ENCODE measurements at regions not wholly inside any gene's neighbourhood (a gene's known extent, or its start where the extent isn't known, plus 50 kb on each side); places are given as distances from the start of the nearest gene placed in this dataset.
"Not testable (repeated sequence)": the region's sequence is repeated elsewhere in the genome, so short reads cannot be mapped to it uniquely, and the experiment has no call there.

DNA sequence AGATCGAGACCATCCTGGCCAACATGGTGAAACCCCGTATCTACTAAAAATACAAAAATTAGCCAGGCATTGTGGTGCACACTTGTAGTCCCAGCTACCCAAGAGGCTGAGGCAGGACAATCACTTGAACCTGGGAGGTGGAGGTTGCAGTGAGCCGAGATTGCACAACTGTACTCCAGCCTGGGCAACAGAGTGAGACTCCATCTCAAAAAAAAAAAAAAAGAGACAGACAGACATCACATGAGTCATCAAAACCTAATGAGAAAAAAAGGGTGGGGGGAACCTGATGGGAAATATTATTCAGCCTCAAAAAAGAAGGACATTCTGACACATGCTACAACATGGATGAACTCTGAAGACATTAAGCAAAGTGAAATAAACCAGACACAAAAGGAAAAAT is 67.4 kb downstream of the ARL6IP4 start:
- not testable (repeated sequence) for H3K9ac ChIP-seq (ENCODE audit: low read depth, low read length); H3K4me3 ChIP-seq (ENCODE audit: low read depth, low read length); H3K9me3 ChIP-seq (ENCODE audit: control insufficient read depth, insufficient read depth, low read length); H3K27ac ChIP-seq (ENCODE audit: low read depth, low read length); H3K36me3 ChIP-seq (ENCODE audit: control insufficient read depth, insufficient read depth, low read length); H3K4me1 ChIP-seq (ENCODE audit: control insufficient read depth, insufficient read depth, low read length); H3K27me3 ChIP-seq (ENCODE audit: control insufficient read depth, insufficient read depth, low read length)

DNA sequence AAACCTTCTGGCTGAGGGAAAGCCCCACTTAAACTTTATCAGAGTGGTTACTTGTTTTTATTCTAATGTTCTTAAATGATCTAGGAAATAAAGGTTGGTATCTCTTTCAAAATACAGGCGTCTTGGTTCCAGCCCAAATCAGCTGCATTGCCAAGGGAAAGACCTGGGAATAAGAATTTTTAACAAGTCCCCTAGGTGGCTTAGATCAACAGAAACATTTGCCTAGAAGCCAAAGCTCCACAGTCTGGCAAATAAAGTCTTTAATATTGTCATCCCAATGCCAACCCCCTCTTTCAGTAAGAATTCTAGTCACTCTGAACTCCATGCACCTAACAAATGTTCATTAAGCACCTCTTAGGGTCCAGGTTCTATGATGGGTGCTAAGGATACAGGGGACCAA is 66.8 kb downstream of the ARL6IP4 start:
- Histone ChIP-seq H3K36me3 (ENCODE audit: control insufficient read depth, insufficient read depth, low read length) (no peaks in the 10 kb centered on the region), H3K27me3 (ENCODE audit: control insufficient read depth, insufficient read depth, low read length) (no peaks in the 10 kb centered on the region), H3K9me3 (ENCODE audit: control insufficient read depth, insufficient read depth, low read length) (no peaks in the 10 kb centered on the region), H3K4me1 (ENCODE audit: control insufficient read depth, insufficient read depth, low read length) (no peaks in the 10 kb centered on the region), H3K4me3 (ENCODE audit: low read depth, low read length) (no peak overlapping the region), H3K27ac (ENCODE audit: low read depth, low read length) (no peak overlapping the region), H3K9ac (ENCODE audit: low read depth, low read length) (no peak overlapping the region)

DNA sequence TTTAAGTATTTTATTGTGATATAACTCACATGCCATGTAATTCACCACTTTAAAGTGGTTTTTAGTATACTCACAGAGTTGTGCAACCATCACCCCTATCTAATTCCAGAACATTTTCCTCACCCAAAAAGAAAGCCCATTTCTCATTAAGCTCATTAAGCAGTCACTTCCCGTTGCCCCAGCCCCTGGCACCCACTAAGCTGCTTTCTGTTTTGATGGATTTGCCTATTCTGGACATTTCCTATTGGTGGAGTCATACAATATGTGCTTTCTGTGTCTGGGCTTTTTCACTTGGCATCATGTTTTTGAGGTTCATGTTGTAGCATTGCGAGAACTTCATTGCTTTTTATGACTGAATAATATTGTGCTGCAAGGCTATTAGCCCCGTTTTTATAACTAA is 66.0 kb downstream of the ARL6IP4 start:
- no peak overlapping the region for H3K4me3 ChIP-seq (ENCODE audit: low read depth, low read length)
- no peaks in the 10 kb centered on the region for H3K4me1 ChIP-seq (ENCODE audit: control insufficient read depth, insufficient read depth, low read length)
- no peaks in the 10 kb centered on the region for H3K36me3 ChIP-seq (ENCODE audit: control insufficient read depth, insufficient read depth, low read length)
- H3K9ac ChIP-seq (ENCODE audit: low read depth, low read length), result no peak overlapping the region
- H3K9me3 ChIP-seq (ENCODE audit: control insufficient read depth, insufficient read depth, low read length), result no peaks in the 10 kb centered on the region
- H3K27ac ChIP-seq (ENCODE audit: low read depth, low read length), result no peak overlapping the region
- no peaks in the 10 kb centered on the region for H3K27me3 ChIP-seq (ENCODE audit: control insufficient read depth, insufficient read depth, low read length)

DNA sequence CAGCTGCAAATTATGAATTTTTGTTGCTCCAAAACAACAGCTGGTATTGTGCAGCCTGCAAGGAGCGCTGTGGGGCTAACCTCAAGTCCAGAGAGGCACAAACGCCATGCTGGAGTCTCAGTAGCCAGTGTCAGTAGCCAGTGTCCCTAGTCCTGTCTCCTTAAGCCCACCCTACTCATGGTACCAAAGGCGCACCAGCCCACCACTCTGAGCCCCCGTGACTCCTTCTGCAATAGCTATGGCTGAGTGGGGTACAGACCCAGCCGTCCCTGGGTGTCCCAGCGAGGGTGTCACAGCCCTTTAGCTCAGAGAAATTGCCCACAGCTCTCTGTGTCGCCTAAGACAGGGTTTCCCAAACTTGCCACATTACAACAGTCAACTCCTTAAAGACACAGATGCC is 65.2 kb downstream of the ARL6IP4 start:
- no peaks in the 10 kb centered on the region for H3K9me3 ChIP-seq (ENCODE audit: control insufficient read depth, insufficient read depth, low read length)
- H3K4me3 ChIP-seq (ENCODE audit: low read depth, low read length), result no peak overlapping the region
- no peak overlapping the region for H3K27ac ChIP-seq (ENCODE audit: low read depth, low read length)
- no peaks in the 10 kb centered on the region for H3K36me3 ChIP-seq (ENCODE audit: control insufficient read depth, insufficient read depth, low read length)
- H3K4me1 ChIP-seq (ENCODE audit: control insufficient read depth, insufficient read depth, low read length), result no peaks in the 10 kb centered on the region
- no peak overlapping the region for H3K9ac ChIP-seq (ENCODE audit: low read depth, low read length)
- no peaks in the 10 kb centered on the region for H3K27me3 ChIP-seq (ENCODE audit: control insufficient read depth, insufficient read depth, low read length)

DNA sequence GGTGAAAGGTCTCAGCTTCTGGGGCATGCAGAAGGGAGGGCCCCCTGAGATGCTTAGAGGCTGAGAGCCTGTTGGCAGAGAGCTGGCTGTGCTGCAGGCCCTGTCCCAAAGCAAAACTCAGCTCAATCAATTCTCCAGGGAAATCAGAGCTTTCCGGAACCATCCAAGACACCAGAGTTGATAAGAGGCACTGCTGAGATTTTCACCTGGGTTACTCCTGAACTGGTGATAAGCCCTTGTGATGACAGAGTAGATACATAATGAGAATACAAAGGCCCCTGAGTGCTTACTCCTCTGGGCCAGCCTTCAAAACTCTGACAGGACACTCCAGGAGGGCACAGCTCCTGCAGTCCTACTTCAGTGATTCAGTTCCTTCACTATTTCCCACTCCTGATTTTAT is 63.9 kb downstream of the ARL6IP4 start:
- no peak overlapping the region for H3K9ac ChIP-seq (ENCODE audit: low read depth, low read length)
- H3K36me3 ChIP-seq (ENCODE audit: control insufficient read depth, insufficient read depth, low read length), result no peaks in the 10 kb centered on the region
- no peak overlapping the region for H3K4me3 ChIP-seq (ENCODE audit: low read depth, low read length)
- no peaks in the 10 kb centered on the region for H3K27me3 ChIP-seq (ENCODE audit: control insufficient read depth, insufficient read depth, low read length)
- H3K27ac ChIP-seq (ENCODE audit: low read depth, low read length), result no peak overlapping the region
- no peaks in the 10 kb centered on the region for H3K4me1 ChIP-seq (ENCODE audit: control insufficient read depth, insufficient read depth, low read length)
- H3K9me3 ChIP-seq (ENCODE audit: control insufficient read depth, insufficient read depth, low read length), result no peaks in the 10 kb centered on the region

DNA sequence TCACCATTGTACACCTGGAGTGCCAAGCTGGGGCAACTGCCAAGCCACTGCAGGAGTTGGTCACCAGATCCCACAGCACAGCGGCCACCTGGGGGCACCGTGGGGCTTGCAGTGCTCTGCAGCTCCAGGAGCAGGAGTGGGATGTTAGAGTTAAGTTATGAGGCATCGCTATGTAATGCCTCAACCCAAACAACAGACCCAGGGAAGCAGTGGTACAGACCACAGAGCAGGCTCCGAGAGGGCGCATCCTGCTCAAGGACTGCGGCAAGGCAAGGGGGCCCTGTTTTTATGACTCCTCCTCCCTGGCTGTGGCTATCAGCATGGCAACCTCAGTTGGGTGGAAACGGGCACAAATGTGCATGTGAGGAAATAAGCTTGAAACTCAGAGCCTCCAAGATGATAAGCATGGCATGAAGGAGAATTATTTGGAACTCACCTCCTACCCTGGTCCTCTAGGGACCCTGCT is 63.1 kb downstream of the ARL6IP4 start:
- H3K36me3 ChIP-seq (ENCODE audit: control insufficient read depth, insufficient read depth, low read length), result no peaks in the 10 kb centered on the region
- no peaks in the 10 kb centered on the region for H3K9me3 ChIP-seq (ENCODE audit: control insufficient read depth, insufficient read depth, low read length)
- H3K4me3 ChIP-seq (ENCODE audit: low read depth, low read length), result no peak overlapping the region
- no peak overlapping the region for H3K9ac ChIP-seq (ENCODE audit: low read depth, low read length)
- no peaks in the 10 kb centered on the region for H3K4me1 ChIP-seq (ENCODE audit: control insufficient read depth, insufficient read depth, low read length)
- no peak overlapping the region for H3K27ac ChIP-seq (ENCODE audit: low read depth, low read length)
- H3K27me3 ChIP-seq (ENCODE audit: control insufficient read depth, insufficient read depth, low read length), result no peaks in the 10 kb centered on the region

DNA sequence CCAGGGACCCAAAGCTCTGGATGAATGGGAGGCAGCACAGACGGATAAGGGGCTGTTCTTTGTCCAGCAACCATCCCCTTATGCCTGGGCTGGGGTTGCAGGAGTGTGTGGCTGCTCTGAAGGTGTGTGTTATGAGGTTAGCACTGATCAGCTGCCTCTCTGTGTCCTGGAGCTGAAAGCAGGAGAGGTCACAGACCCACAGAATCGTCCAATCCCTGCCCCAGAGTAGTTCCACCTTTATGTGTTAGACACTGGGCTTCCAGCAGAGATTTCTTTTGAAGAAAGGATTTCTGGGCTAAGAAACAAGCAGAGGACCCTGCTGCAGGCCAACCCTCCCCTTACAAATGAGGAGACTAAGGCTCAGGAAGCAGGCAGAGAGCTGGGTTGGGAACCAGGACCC is 62.4 kb downstream of the ARL6IP4 start:
- Histone ChIP-seq H3K4me1 (ENCODE audit: control insufficient read depth, insufficient read depth, low read length) (no peaks in the 10 kb centered on the region), H3K27me3 (ENCODE audit: control insufficient read depth, insufficient read depth, low read length) (no peaks in the 10 kb centered on the region), H3K9me3 (ENCODE audit: control insufficient read depth, insufficient read depth, low read length) (no peaks in the 10 kb centered on the region), H3K4me3 (ENCODE audit: low read depth, low read length) (no peak overlapping the region), H3K36me3 (ENCODE audit: control insufficient read depth, insufficient read depth, low read length) (no peaks in the 10 kb centered on the region), H3K9ac (ENCODE audit: low read depth, low read length) (no peak overlapping the region), H3K27ac (ENCODE audit: low read depth, low read length) (no peak overlapping the region)

DNA sequence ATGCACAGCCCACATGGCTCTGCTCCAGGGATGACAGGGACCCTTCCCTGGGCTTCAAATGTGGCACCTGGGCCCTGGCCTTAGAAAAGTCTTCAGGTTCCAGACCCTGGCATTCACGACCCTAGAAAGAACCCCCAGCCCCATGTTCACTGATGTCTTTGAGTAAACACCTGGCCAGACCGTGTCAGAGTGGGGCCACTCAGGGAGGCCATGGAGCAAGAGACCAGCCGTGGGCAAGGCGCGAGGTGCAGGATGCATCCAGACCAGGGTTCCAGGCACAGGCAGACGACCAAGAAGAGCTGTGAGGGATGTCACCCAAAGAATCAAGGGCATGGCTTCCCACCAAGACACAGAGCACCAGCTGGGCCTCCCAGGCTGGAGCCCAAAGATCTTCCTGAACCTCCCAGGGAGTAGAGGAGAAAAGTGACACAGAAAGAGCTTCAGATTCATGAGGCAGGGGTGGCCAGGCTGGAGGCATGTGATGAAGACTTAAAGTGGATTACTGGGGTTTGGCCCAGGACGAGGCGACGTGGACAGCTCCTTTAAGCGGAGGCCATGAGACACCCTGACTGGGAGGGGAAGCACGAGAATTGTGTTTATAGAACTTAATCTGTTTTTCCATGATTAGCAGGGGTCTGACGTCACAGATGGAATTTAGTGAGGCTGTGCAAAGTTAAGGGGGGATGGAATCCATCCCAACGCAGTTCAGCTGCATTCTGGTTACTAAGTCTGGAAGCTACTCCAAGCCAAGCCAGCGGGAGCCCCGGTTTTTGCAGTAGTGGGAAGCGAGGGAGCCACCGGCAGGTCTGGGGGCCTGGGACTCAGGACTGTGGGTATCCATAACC is 61.6 kb downstream of the ARL6IP4 start:
- no peaks in the 10 kb centered on the region for H3K9me3 ChIP-seq (ENCODE audit: control insufficient read depth, insufficient read depth, low read length)
- no peak overlapping the region for H3K9ac ChIP-seq (ENCODE audit: low read depth, low read length)
- no peaks in the 10 kb centered on the region for H3K4me1 ChIP-seq (ENCODE audit: control insufficient read depth, insufficient read depth, low read length)
- no peaks in the 10 kb centered on the region for H3K27me3 ChIP-seq (ENCODE audit: control insufficient read depth, insufficient read depth, low read length)
- no peak overlapping the region for H3K27ac ChIP-seq (ENCODE audit: low read depth, low read length)
- H3K4me3 ChIP-seq (ENCODE audit: low read depth, low read length), result no peak overlapping the region
- H3K36me3 ChIP-seq (ENCODE audit: control insufficient read depth, insufficient read depth, low read length), result no peaks in the 10 kb centered on the region

DNA sequence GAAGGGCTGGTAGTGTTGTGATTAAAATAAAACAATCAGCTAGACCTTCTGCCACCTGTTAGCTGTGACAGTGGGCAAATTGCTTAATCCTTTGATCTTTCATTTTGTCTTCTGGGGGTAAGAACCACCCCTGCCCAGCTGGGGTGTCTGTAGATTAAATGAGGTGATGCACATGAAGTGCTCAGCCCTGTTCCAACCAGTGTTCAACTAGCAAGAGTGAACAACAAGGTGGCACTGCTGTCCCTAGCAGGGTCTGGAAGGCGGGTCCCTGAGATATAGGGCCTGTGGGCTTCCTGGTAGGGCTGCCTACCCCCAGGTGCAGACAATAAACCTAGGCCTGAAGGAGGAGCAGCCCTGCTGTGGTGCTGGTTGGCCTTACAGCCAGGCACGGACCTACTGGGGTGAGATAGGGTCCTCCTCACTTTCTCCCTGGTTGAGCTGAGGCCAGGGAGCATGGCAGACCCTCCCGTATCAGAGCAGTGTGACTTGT is 60.6 kb downstream of the ARL6IP4 start:
- H3K4me3 ChIP-seq (ENCODE audit: low read depth, low read length), result no peak overlapping the region
- no peak overlapping the region for H3K9ac ChIP-seq (ENCODE audit: low read depth, low read length)
- no peaks in the 10 kb centered on the region for H3K4me1 ChIP-seq (ENCODE audit: control insufficient read depth, insufficient read depth, low read length)
- H3K27me3 ChIP-seq (ENCODE audit: control insufficient read depth, insufficient read depth, low read length), result no peaks in the 10 kb centered on the region
- no peaks in the 10 kb centered on the region for H3K36me3 ChIP-seq (ENCODE audit: control insufficient read depth, insufficient read depth, low read length)
- H3K9me3 ChIP-seq (ENCODE audit: control insufficient read depth, insufficient read depth, low read length), result no peaks in the 10 kb centered on the region
- no peak overlapping the region for H3K27ac ChIP-seq (ENCODE audit: low read depth, low read length)

DNA sequence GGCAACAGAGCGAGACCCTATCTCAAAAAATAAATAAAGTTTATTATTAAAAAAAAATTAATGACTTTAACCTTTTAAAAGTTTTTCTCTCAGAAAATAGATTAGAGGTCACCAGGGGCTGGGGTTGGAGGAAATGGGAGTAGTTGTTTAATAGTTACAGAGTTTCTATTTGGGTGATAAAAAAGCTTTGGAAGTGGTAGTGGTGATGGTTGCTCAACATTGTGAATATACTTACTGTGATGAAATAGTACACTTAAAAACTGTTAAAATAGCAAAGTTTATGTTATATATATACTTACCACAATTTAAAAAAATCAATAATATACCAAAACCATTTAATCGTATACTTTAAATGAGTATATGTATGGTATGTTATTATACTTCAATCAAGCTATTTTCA is 59.6 kb downstream of the ARL6IP4 start:
- Histone ChIP-seq H3K27me3 (ENCODE audit: control insufficient read depth, insufficient read depth, low read length) (no peaks in the 10 kb centered on the region), H3K27ac (ENCODE audit: low read depth, low read length) (no peak overlapping the region), H3K36me3 (ENCODE audit: control insufficient read depth, insufficient read depth, low read length) (no peaks in the 10 kb centered on the region), H3K9ac (ENCODE audit: low read depth, low read length) (no peak overlapping the region), H3K9me3 (ENCODE audit: control insufficient read depth, insufficient read depth, low read length) (no peaks in the 10 kb centered on the region), H3K4me3 (ENCODE audit: low read depth, low read length) (no peak overlapping the region), H3K4me1 (ENCODE audit: control insufficient read depth, insufficient read depth, low read length) (no peaks in the 10 kb centered on the region)

DNA sequence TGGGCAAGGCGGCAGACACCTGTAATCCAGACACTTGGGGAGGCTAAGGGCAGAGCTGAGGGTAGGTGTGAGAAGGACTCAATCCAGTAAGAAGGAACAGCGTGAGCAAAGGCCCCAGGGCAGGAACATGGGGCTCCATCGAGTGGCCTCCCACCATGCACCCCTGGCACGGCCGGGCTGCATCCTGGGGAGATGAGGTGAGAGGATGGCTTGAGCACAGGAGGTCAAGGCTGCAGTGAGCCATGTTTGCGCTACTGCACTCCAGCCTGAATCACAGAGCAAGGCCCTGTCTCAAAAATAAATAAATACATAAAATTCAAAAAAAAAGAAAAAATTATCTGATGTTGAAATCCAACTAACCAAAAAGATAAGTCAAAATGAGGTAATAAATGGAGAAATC is 58.5 kb downstream of the ARL6IP4 start:
- Histone ChIP-seq H3K27ac (ENCODE audit: low read depth, low read length) (no peak overlapping the region), H3K36me3 (ENCODE audit: control insufficient read depth, insufficient read depth, low read length) (no peaks in the 10 kb centered on the region), H3K9ac (ENCODE audit: low read depth, low read length) (no peak overlapping the region), H3K4me3 (ENCODE audit: low read depth, low read length) (no peak overlapping the region), H3K9me3 (ENCODE audit: control insufficient read depth, insufficient read depth, low read length) (no peaks in the 10 kb centered on the region), H3K4me1 (ENCODE audit: control insufficient read depth, insufficient read depth, low read length) (no peaks in the 10 kb centered on the region), H3K27me3 (ENCODE audit: control insufficient read depth, insufficient read depth, low read length) (no peaks in the 10 kb centered on the region)
